ENCODE measurements at regions not wholly inside any gene's neighbourhood (a gene's known extent, or its start where the extent isn't known, plus 50 kb on each side); places are given as distances from the start of the nearest gene placed in this dataset.

DNA sequence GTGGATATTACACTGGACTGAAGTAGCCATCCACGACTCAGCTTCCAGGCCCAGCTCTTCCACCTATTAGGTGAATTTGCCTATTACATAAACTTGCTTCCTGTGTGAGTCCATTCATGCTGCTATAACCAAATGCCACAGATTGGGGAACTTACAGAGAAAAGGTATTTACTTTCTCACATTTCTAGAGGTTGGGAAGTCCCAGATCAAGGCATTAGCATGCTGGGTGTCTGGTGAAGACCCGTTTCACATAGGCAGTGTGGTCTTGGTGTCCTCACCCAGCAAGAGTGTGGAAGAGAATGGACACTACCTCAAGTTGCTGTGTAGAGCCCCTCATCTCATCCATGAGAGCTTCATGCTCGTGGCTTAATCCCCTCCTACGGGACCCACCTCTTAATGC is 282.6 kb downstream of the IRX1 start:
- no peak for DNase-seq (ENCODE audit: low read depth in 4 of 4, low spot score in 3 of 4)

DNA sequence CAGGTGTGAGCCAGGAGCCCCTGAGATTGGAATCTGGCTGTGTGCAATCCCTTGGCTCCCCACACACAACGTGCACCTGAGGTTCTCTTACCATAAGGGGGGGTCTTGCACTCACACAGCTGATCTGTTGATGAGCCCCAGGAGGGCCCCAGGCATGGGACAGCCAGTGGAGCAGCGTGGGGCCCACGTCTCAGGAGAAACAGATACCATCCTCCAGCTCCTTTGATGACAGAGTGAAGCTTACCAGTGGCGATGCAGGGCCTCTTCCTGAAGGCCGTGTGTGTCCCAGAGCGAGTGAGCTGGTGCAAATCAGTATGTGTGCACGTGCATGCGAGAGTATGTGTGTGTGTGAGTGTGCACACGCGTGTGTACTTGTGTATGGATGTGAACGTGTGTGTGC is 287.4 kb downstream of the IRX1 start:
- DNase-seq (ENCODE audit: low read depth in 4 of 4, low spot score in 3 of 4) = no peak

DNA sequence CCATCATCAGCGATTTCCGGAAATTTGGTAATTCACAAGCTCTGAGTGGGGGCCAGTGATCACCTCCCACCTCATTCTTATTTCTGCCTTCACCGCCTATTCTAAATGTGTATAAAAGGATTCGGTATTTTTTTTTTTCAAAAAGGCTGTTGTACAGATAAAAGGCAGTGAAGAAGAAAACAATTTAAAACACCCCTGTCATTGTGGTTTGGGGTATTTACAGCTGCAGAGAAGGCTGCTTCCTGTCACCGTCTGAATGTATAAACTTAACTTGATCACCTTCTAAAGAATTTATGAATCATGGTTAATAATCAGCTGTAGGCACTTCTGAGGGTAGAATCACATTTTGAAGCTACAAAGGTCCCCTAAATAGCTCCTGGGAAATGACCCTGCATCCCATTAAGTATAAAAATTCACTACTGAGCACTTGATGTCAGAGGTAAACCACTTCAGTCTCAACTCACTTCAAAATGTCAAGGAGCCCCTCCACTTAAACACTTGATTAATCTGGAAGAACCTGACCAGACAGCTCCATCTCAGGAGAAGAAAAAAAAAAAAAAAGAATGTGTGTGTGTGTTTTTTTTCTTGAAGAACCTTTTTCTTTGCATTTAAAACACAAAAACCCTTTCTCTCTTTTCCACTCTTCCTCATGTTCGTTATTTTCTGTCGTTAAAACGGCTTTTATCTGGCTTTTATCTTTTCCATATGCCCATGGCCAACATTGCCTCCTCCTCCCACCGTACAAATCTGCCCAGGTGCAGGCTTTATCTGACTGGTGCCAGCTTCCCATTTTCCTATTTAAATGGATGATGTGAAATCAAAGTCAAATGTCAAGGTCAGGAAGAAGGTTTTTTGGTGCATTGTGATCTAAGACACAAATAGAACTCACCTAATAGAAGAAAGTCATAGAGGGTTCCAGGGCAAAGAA is 291.2 kb downstream of the IRX1 start:
- no peak for DNase-seq (ENCODE audit: low read depth in 4 of 4, low spot score in 3 of 4)

DNA sequence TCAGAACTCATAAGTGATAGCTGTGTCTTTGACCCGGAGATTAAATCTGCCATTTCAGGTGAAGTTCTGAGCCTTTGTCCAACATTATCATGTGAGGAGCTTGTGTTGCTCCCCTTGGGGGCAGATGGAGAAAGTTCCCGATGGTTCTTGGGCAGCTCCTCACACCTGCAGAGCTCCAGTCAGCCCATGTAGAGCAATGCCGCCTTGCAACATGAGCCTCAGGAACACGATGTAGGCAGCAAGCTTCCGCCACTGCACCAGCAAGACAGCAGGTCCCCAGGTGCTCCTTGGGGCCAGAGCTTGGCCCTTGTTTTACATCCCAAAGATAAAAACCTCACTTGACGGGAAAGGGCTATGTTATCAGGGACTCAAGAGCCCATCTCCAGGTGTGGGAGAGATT is 292.7 kb downstream of the IRX1 start:
- DNase-seq (ENCODE audit: low read depth in 4 of 4, low spot score in 3 of 4) = no peak

DNA sequence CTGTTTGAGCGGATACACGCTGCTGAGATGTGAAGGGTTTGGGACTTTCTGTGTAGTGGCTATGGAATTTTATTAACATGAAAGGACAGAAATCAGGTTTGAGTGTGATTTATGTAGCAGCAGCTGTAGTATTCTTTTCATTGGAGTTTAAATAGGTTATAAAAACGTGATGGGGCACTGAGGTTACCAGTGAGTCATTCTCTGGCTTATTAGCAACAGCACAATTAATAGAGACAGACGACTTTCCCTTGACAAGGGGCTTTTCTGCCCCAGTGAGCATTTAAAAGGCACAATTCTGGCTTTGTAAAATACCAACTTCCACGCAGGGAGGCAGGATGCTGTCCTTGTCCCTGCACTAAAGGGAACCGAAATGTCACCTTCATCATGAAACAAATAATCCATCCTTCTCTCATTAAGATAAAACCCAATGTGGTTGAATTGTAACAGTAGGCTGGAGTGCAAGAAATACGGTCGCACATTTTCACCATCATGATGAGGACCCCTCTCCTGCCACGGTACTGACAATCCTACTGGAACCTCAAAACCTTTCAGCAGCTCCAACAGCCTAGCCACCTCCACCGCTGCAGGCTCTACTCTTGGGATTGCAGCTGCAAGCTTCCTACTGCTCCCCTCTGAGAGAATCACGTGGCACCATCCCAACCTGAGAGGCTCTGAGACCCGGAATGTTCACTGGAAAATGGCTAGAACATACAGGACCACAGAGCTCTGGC is 293.9 kb downstream of the IRX1 start:
- no peak for DNase-seq (ENCODE audit: low read depth in 4 of 4, low spot score in 3 of 4)

DNA sequence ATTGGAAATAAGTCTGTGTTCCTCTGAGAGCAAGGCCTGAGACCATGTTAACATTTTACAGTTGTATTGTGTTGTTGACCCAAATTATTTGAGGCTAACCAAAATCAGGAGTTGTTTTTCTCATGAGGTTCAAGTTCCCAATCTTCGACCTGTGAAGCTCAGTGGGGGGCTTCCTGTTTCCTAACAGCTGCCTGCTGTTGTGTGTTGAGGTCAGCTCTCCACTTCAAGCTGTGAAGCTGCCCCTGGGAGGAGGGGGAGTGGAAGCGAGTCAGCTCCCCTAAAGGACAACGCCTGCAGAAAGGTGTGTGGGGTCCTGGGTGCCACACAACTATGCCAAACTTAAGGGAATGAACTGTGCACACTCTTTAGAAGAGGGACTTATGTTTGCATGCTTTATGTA is 295.5 kb downstream of the IRX1 start:
- DNase-seq (ENCODE audit: low read depth in 4 of 4, low spot score in 3 of 4) = no peak

DNA sequence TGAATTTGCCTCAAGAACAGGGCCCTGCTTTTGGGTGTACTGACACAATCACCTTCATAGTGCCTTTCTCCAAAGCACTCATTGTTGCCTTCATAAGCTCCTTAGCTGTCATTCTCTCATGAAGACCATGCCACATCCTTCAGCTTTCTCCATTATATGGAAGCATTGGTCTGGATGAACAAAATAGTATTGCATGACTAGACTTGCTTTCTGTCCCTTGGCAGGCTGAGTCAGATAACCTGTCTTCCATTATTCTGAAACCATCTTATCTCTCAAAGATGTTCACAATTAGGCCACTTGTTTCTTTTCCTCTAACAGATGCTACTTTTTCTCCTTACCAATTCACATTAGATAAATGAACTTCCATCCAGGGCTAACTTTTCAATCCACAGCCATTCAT is 297.9 kb downstream of the IRX1 start:
- no peak for DNase-seq (ENCODE audit: low read depth in 4 of 4, low spot score in 3 of 4)

DNA sequence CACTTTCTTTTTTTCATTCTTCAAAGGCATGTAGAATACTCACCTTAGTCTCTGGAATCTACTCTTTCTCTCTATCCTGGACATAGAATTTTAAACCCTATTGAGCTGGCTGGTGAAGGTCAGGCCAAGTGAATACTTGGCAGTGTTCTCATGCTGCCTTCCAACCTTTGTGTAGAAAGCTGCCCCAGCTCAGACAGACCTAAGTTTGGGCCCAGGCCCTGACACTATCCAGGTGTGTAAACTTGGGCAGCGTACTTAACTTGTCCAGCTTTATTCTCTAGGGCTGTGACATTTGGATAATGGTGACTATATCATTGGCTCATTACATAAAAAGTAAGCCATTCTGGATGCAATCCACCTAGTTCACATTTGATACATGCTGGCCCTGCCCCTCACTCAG is 298.3 kb downstream of the IRX1 start:
- DNase-seq (ENCODE audit: low read depth in 4 of 4, low spot score in 3 of 4) = no peak

DNA sequence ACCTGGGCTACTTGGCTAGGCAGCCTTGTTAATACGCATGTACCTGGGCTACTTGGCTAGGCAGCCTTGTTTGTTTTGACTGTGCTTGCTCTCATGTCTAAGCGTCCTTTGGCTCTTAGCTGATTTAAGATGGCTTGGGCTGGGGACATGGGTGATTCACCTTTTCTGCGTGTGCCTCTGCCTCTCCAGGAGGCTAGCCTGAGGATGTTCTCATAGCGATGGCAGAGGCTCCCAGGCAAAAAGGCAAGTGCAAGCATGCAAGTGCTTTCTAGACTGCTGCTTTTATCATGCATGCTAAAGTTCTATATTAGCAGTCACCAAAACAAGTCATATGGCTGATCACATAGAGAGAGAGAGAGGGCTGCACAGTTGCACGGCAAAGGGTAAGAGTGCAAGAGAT is 300.5 kb downstream of the IRX1 start:
- no peak for DNase-seq (ENCODE audit: low read depth in 4 of 4, low spot score in 3 of 4)

DNA sequence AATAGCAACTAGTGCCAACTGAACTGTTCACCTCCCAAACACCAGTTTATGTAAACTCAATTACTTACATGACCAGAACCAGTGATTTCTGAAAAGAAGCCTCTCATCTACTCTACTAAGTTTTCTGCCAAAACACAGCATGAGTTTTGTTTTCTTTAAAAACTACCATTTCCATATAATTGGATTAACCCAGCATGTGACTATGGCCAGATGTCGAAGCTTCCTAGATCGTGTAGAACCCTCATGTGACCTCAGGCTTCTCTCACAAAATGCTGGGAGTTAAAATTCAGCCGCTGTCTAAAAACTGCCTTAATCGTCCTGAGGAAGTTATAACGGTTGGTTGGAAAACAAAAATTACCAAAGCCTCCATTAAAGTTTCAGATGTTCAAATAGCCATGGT is 303.5 kb downstream of the IRX1 start:
- DNase-seq (ENCODE audit: low read depth in 4 of 4, low spot score in 3 of 4) = no peak

DNA sequence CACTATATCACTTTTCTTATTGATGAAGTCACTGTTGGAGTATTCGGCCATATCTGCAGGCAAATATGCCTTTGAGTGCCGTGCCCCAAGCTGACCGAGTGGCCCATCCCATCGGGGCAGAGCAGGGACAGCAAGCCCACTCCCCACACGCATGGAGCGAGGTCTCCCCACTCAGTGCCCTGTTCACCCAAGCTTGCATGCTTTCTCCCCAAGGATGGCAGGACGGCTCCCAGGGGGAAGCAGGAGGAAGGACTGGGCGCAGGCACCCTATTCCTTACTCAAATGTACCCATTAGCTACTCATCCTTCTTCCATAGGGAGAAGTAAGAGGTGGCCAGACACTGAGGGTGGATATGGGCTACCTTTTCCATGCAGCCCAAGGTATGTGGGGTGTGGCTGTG is 309.0 kb downstream of the IRX1 start:
- no peak for DNase-seq (ENCODE audit: low read depth in 4 of 4, low spot score in 3 of 4)

DNA sequence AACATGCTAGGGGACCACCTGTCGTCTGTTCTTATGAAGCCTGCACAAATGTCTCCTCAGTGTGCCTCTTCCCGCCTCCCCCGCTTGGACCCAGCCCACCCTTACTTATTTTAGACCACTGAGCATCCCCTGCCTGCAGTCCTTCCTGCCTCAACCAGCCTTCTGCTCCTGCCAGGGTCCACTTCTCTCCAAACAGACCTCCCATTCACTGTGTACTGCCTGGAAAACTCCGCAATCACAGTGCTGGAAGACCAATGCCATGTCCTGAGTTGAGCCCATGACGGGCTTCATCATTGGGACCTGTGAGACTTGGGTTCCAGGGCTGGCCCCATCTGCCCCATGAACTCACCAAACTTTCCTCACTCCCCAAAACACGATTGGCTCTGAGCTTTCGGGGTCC is 309.4 kb downstream of the IRX1 start:
- DNase-seq (ENCODE audit: low read depth in 4 of 4, low spot score in 3 of 4) = no peak

DNA sequence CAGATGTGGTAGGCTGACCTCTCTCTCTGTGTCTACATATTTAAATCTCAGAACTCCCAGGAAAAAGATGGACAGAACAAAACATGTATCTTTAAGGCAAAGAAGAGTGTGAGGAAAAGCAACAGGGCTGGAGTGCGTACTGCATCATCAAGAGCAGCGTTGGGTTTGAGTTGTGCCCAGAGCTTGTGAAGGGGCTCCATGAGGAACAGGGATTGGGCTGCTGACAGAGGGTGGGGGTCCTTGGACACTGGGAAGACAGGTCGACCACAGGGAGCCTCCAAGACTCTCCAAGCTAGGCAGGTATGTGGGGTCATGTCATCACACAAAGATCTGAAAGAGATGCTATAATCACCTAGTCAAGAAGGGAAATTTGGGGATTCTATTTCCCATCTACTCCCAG is 309.9 kb downstream of the IRX1 start:
- no peak for DNase-seq (ENCODE audit: low read depth in 4 of 4, low spot score in 3 of 4)

DNA sequence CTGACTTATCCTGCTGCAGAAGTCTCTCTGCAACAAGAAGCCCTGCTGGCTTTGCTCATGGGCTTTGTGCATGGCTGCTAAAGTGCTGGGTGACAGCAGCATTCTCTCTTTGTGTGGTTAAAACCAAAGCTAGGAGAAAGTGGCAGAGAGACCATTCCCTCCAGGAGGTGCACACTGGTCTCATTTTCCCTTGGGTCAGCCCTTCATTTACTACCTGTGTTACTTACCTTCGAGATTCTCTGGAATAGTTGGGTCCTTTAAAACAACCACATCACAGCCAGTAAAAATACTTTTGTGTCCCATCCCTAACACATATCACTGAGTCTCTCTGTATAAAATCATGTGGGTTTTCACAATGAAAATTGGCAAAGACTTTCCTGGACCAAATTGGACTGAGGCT is 315.5 kb downstream of the IRX1 start:
- DNase-seq (ENCODE audit: low read depth in 4 of 4, low spot score in 3 of 4) = no peak

DNA sequence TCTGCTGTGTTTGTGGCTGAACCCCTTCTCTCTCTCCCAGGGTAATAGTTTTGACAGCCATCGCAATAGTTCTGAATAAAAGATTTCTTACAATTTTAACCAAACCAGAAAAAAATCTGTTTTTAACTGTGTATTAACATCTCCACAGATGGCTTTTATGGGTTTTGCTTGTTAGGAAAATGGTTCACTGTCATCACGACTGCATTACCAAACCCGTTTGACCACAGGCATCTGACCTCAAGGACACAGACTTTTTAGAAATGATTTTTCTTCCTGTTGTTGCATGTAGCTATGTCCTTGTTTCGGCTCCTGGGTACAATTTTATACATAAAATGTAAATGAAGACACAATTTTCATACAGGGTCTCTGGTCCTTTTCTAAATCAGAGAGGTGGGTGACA is 316.1 kb downstream of the IRX1 start:
- no peak for DNase-seq (ENCODE audit: low read depth in 4 of 4, low spot score in 3 of 4)

DNA sequence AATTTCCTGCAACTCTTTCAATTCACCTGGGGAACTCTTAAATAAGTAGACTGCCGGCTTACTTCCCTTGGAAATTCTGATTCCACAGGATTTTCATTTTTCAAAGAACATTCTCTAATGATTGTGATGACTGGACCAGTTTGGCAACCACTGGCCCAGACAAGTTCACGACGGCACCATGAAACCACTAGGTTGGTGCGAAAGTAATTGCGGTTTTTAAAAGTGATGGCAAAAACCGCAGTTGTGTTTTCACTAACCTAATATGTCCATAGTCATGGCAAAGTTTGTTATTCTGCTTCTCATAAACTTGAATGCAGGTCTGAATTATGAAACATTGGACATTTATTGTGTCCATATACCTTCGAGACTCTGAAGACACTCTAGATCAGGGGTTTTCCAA is 317.2 kb downstream of the IRX1 start:
- DNase-seq (ENCODE audit: low read depth in 4 of 4, low spot score in 3 of 4) = no peak

DNA sequence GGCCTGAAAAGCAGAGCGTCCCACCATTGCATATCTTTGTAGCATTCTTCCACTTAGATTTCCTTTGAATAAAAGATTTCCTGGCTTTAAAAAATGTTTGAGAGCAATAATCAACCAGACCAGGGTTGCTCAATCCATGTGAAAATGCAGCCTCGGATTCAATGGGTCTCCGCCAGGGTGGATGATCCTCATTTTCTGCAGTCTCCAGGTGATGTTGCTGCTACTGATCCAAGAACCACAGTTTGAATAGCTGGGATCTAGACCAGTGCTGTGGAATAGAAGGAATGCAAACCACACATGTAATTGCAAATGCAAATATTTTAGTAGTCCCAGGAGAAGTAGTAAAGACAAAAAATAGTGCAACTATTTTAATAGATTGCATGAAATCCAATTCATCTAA is 317.6 kb downstream of the IRX1 start:
- DNase-seq (ENCODE audit: low read depth in 4 of 4, low spot score in 3 of 4) = no peak

DNA sequence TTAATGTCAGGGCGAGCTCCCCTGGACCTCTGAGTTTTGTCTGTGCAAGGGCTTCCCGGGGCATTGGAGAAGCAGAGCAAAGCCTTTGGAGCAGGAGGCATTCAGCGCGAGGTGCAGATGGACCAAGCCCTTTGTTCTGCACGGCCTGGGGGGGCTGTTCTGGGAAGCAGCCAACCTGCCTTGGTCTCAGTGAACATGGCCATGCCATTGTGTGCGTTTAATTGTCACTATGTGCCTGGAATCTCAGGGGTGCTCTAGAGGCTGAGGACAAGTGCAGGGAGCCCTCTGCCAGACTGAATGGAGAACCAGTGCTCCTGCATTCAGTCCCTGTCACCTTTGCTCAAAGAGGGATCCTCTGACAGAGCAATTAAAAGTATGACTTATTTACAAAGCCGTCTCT is 329.4 kb downstream of the IRX1 start:
- no peak for DNase-seq (ENCODE audit: low read depth in 4 of 4, low spot score in 3 of 4)

DNA sequence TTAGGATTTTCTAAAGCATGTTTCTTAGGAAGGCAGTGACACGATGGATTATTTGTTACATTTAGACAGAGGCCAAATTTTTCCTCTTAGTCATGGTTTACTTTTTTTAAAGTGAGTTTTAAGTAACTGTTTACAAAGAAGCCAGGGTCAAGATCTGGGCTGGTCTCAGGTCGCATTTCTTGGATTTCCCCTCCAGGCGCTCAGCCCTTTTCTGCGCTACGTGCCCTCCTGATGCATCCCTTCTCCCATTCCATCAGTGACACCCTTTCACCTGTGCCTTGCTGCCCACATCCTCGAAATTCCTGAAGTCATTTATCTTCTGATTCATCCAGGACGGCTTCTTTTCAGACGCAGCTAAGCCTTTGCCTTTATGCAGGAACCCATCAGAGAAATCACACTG is 330.3 kb downstream of the IRX1 start:
- DNase-seq (ENCODE audit: low read depth in 4 of 4, low spot score in 3 of 4) = no peak

DNA sequence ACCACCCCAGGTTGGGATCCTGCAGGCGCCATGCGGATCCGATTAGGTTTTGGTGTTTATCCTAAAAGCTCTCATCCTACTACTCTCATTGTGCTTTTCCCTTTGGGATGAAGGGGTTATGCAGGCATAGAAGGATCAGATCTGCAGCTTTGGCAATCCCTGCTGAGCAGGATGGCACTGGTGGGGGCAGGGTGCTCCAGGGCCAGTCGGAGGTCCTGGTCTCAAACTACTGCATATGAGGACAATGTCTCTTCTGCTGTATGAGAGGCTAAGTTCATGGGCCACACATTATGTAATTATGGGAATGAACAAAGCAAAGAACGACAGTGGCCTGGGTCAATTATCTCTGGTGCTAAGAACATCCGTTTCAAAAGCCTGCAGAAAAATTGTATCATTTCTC is 334.2 kb downstream of the IRX1 start:
- DNase-seq (ENCODE audit: low read depth in 4 of 4, low spot score in 3 of 4) = no peak

DNA sequence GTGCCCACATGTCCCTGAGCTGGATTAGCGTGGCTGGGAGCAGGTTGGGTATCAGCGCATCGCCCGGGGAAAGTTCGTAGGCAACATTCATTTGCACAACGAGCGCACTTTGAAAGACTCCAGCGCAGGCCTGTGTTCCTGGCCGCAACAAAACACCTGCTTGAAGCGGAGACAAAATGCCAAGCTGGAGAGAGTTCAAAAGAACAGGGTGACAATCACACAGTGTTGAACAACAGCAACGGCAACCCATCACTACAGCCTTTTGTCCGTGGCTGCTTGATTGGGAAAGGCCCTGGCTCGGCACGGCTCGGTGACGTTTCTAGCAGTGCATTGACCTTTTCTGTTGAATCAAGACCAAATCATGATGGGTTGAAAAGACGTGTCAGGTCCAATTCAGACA is 336.3 kb downstream of the IRX1 start:
- no peak for DNase-seq (ENCODE audit: low read depth in 4 of 4, low spot score in 3 of 4)

DNA sequence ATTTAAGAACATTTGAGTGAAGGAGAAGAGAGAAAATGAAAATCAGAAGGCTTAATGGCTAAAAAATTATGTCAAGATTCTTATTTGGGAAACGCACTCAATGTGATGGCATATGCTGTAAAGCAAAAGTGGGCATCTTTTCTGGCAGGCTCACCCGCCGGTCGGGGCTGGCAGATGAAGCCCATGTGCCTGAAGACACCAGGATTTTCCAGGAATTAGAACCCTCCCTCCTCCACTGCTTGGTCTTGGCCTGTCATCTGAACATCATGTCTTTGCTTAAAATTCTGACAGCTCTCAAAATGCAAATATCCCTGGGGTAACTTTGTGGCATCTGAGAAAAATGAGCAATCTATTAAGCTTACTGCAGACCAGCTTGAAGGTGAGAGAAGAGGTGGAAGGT is 337.9 kb downstream of the IRX1 start:
- DNase-seq (ENCODE audit: low read depth in 4 of 4, low spot score in 3 of 4) = no peak
